Activated CD8-positive, alpha-beta memory T cell treated with anti-CD3 and anti-CD28 coated beads, Interleukin-2, amount 50 U/mL, for 1 hour (primary cell): ENCODE measurements at regions not wholly inside any gene's neighbourhood (a gene's known extent, or its start where the extent isn't known, plus 50 kb on each side); places are given as distances from the start of the nearest gene placed in this dataset.

Experiments
- DNase-seq: peaks from one replicate; pipeline ENCODE4 v3.0.0-alpha.2; 2020; ENCODE audit errors: extremely low read depth

GRCh38 chr5:74094096-74094781 lies 468.2 kb downstream of the ARHGEF28 start:
- no peak for DNase-seq

- DNase-seq, result no peak
These were observed 467.6 kb downstream of the ARHGEF28 start for GRCh38 chr5:74093561-74093960.

DNA sequence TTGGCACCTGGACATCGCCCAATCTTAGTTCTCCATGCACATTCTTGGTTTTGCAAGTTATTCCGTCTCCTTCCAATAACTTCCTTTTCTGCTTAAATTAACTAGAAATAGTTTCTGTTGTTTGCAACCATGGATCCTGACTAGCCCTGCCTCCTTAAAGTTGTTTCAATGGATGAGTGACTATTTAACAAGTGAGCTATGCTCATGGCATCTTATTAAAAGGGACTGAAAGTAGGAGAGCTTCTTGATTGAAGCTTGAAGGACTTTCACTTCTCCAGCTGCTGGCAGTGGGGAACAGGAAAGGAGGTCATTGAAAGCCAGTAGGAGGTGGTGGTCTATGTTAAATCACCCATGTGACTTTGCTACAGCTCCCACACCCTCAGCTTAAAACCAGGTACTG lies 466.8 kb downstream of the ARHGEF28 start:
- no peak for DNase-seq

DNA sequence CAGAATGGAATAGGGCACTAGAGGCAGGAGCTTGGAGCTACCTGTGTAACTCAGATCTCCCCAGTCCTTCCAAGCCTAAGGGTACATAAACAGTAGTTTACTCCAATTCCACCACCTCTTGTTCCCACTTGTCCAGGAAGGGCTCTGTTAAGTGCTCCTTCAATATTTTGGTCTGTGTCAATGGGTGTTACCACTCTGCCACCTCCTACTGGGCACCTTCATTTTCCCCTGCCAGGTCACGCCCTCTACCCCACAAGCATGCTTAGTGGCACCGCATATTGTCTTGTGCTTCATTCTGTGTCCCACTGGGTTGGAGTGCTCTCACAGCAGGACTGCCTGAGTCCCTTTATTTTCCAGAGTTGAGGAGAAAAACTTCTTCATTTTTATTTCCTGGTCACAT lies 459.8 kb downstream of the ARHGEF28 start:
- no peak for DNase-seq

GRCh38 chr5:74085186-74085585 lies 459.2 kb downstream of the ARHGEF28 start:
- DNase-seq, result no peak

GRCh38 chr5:74083096-74083791 lies 457.2 kb downstream of the ARHGEF28 start:
- no peak for DNase-seq

DNA sequence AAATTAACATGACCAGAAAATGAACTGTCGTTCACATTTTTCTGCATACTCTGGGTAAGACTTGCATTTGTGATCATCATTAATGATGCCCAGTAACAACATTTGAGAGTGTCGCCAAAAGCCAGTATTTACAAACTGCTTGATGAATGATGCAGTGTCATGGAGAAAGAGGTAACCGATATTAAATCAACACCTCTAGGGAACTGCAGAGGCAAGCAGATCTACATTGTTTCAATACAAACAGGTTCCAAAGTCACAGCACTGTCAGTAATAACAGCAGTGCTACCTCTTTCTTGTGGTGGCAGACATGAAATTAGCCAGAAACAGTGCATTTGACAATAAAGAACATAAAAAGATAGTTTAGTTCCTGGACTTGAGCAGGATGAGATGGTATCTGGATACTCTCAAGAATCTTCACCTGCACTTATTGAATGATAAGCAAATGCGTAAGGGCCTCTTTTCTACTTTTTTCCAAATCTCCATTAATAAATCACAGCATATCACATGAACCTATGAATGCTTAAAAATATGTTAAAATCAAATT lies 456.6 kb downstream of the ARHGEF28 start:
- no peak for DNase-seq

DNA sequence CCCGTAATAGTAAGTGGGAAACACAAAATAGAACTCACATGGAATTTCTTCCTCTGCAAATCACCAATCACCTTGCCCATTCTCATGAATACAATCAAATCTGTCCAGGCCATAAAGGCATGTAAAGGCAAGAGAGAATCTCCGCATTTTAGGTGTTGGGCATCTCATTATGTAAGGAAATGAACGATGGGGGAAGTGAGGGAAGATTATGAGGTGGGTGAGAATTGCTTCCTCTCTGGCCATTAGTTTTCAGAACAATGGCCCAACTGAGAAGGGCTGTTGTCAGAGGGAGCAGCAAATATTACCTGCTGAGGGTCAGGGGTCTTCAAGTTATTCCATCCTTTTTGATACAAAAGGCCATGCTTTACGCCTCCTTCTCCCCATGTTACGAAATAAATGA lies 455.1 kb downstream of the ARHGEF28 start:
- DNase-seq, result no peak

DNA sequence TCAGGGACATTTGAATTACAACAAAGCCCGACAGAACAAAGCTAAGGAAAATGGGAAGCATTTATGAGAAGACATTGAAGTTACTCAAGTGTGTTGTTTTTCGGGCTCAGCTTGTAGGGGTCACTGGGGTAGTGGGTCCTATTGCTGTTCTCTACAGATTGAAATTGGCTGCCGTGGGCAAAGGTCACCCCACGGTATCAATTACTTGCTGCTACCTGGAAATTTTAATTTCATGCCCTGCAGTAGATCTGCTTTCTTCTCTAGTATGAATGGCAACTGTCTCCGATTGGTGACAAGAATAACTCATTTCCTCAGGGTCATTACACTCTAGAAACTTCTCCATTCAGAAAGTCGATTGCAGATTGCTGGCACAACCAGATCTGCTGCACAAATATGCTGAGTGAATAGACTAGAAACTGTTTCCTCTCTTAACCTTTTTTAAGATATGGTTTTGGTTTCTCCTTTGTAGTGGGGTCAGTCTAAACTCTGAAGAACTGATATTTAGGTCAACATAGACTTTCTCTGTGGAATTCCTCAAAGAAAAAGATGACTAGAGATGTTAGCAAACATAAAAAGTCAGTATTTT lies 454.1 kb downstream of the ARHGEF28 start:
- no peak for DNase-seq

DNA sequence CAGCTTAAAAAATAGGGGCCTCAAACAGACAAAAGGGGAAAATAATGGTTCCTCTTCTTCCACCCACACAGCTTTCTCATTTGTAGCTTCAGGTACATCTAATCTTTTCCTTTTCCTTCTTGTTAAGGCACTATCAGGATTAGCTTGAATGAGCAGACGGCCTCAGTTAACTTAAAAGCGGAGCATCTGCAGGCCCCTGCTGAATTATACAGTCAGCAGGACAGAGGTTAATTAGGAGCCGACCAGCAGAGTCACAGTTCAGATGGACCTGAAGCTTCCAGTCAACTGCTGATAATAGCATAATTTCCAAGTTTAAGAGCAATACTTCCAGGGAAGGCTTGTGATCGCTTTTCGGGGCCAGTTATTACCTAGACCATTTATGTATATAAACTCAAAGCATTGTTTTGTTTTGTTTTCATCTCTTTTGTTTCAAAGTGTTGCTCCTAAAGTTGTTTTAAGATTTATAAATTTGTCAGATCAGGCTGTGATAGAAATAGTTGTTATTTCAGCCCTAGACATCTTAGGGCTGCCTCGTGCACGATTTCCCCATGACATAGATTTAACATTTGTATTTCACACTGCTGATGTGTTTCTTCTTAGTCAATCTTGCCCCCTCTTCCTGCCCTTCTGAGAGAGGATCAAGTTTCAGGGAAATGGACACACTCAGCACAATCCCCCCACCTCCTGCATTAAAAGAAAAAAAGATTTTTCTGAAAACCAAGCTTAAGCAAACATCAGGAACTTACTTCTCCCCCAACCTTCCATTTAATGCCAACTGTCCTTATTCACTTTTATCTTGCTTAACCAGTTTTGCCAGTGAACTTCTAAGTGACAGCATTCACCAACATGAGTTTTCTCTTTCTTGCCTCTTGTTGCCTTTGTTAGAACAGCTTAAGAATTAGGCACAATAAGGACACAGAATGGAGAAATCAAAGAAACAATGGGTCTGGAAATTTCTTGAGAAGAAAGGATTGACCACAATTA lies 449.8 kb downstream of the ARHGEF28 start:
- DNase-seq, result no peak

GRCh38 chr5:74074111-74074510 lies 448.1 kb downstream of the ARHGEF28 start:
- no peak for DNase-seq

GRCh38 chr5:74073257-74073656 lies 447.3 kb downstream of the ARHGEF28 start:
- no peak for DNase-seq

GRCh38 chr5:74072646-74073045 lies 446.6 kb downstream of the ARHGEF28 start:
- DNase-seq, result no peak

DNA sequence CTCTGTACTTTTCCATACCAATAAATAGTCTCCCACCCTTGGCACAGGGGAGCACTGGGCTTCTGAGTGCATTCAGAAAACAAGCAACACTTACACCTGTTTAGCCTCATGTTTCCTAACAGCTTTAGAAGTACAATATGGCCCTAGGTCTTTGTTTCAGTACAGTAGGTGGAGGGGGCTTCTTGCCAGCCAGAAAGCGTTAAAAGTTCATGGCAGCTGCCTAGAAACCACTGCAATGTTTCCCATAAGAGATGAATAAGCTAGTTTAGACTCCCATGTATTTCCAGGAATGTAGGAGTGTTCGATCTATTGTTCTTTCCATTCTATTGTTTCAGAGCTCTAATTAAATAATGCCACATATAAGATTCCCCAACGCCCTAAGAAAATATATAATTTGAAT lies 444.8 kb downstream of the ARHGEF28 start:
- no peak for DNase-seq

DNA sequence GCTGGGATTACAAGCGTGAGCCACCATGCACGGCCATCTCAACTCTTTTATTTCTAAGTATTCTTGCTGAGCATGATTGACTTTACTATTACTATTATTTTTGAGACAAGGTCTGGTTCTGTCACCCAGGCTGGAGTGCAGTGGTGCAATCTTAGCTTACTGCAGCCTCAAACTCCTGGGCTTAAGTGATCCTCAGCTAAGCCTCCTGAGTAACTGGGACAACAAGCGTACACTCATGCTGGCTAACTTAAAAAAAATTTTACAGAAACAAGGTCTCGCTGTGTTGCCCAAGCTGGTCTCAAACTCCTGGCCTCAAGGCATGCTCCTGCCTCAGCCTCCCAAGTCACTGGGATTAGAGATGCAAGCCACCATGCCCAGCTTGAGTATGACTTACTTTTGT lies 443.7 kb downstream of the ARHGEF28 start:
- DNase-seq, result no peak

DNA sequence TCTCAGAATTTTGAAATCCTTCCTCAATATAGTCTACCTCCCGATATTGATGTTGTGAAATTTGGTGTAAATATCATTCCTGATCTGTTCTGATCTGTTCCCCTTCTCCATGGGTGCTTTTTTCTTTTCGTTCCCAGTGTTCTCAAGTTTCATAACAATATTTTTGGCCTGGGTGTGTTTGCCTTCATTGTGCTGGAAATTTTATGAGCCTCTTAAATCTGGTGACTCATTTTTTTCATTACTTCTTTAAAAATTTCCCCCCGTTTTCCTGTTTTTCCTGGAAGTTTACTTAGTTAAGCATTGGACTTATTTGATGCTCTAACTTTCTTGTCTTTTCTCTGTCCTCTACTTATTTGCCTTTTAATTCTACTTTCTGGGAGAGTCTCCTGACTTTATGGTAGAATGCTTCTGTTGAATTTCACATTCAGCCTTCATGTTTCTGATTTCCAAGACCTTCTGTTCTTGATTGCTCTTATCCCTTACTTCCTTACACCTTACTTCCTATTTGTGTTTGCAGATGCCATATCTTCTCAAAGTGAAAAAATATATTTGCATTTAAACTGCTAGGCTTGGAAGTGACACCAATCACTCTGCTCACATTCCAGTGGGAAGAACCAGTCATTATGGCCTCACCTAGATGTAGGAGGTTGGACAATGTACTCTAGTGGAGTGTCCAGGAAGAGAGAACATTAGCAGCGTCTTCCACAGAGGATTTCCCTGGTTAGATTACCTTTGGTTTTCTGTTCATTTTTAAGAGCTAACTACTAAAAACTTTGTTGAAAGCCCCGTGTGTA lies 441.9 kb downstream of the ARHGEF28 start:
- no peak for DNase-seq

- no peak for DNase-seq
These were observed 438.9 kb downstream of the ARHGEF28 start for GRCh38 chr5:74064911-74065310.

GRCh38 chr5:74064225-74064624 lies 438.2 kb downstream of the ARHGEF28 start:
- DNase-seq, result no peak

DNA sequence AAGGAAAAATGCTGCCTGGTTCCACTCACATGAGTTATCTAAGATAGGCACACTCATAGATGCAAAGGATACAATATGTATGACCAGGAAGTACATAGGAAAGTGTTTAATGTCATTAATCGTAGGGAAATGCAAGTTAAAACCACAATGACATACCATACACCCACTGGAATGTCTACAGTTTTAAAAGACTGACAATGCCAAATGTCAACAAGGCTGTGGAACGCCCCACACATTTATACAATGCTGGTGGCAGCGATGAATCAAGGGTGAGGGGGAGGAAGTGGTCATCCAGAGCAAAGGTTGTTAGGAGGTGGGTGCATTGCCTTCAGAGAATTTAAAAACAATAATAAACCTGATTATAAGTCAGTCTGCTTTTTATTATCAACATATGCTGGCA lies 437.8 kb downstream of the ARHGEF28 start:
- DNase-seq, result no peak

DNA sequence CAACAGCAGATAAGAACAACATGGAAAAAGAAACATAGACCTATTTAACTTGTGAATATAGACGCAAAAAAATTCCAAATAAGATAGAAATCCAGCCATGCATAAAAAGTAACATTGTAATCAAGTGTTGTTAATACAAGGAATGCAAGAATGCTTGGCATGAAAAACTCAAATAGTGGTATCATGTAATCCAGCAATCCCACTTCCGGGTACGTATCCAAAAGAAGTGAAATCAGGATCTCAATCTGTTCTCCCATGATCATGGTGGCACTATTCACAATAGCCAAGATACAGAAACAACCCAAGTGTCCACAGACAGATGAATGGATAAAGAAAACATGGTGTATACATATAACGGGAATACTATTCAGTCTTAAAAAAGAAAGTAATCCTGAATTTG lies 437.4 kb downstream of the ARHGEF28 start:
- no peak for DNase-seq

- DNase-seq, result no peak
These were observed 435.3 kb downstream of the ARHGEF28 start for GRCh38 chr5:74061292-74061691.
